ENCODE measurements at regions not wholly inside any gene's neighbourhood (a gene's known extent, or its start where the extent isn't known, plus 50 kb on each side); places are given as distances from the start of the nearest gene placed in this dataset.
"Not testable (repeated sequence)": the region's sequence is repeated elsewhere in the genome, so short reads cannot be mapped to it uniquely, and the experiment has no call there.

GRCh38 chr3:113377158-113377557 is 64.1 kb downstream of the CFAP44 start:
- DNase-seq: no peak

- DNase-seq: no peak
These were observed 67.2 kb downstream of the CFAP44 start for GRCh38 chr3:113374078-113374477.

DNA sequence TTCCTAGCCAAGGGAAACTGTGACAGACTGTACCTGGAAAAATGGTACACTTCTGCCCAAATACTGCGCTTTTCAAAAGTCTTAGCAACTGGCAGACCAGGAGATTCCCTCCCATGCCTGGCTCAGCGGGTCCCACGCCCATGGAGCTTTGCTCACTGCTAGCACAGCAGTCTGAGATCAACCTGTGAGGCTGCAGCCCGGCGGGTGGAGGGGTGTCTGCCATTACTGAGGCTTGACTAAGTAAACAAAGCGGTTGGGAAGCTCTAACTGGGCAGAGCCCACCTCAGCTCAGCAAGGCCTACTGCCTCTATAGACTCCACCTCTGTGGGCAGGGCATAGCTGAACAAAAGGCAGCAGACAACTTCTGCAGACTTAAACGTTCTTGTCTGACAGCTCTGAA is 74.5 kb downstream of the CFAP44 start:
- DNase-seq: peak in 1 of 3 experiments; percentile 23

- not testable (repeated sequence) for DNase-seq
These were observed 86.0 kb downstream of the CFAP44 start for GRCh38 chr3:113355340-113355739.

- DNase-seq: no peak
These were observed 87.0 kb downstream of the CFAP44 start for GRCh38 chr3:113354307-113354706.

- no peak for DNase-seq
These were observed 87.6 kb downstream of the CFAP44 start for GRCh38 chr3:113353678-113354077.

GRCh38 chr3:113340785-113341184 is 100.5 kb downstream of the CFAP44 start:
- DNase-seq: no peak

GRCh38 chr3:113339616-113340244 is 101.6 kb downstream of the CFAP44 start:
- DNase-seq: no peak
